Heart left ventricle (tissue), 13 donors: ENCODE measurements at regions not wholly inside any gene's neighbourhood (a gene's known extent, or its start where the extent isn't known, plus 50 kb on each side); places are given as distances from the start of the nearest gene placed in this dataset.

Experiments used
- POLR2A ChIP-seq, 2 donors: fragments of 450-650 bp; IDR thresholded peaks; one replicate each; pipeline ENCODE4 v1.6.1; 2017; ENCODE audit warnings: antibody characterized with exemption in 2 of 2, mild to moderate bottlenecking in 2 of 2, moderate library complexity in 2 of 2
- TF ChIP-seq, protein P1 (sequence below), 12 donors: fragments of 200-600 bp; sonication (generic) in 4 of 12; IDR thresholded peaks; one replicate each; pipeline versions ENCODE4 v1.5.0 to v1.8.0; 2018 to 2022; ENCODE audit warnings: antibody characterized with exemption in 12 of 12, mild to moderate bottlenecking in 5 of 12
- donor health status: ischemic (EF 13 %, LVEDD 7.1; RV severe dilation, severe dysfunction).
- donor health status: DM: no; HTN: yes; CAD: no.
- donor health status: DM: no; HTN: no; CAD: no.
- donor health status: ischemic (EF 25% LVEDD 6.9; RV normal size, moderate dysfunction).
- donor health status: ischemic (EF 25% LVEDD 5.7; RV mildly dilated, moderate dysfunction).
- donor health status: ischemic (EF 35%, LVEDD 5.7; RV mildly dilated, moderate dysfunction).
- donor health status: nonischemic (EF 11% LVEDD 7.7; RV severe dilation, severe dysfunction).
- donor health status: DM: yes; HTN: yes; CAD: no.
- donor health status: PGD.
- donor health status: ischemic (EF 29% LVEDD 5.4; RV normal size, mild dysfunction).
- donor health status: nonischemic (EF 23%, LVEDD 6.1; RV moderate dilation, normal function).

DNA sequence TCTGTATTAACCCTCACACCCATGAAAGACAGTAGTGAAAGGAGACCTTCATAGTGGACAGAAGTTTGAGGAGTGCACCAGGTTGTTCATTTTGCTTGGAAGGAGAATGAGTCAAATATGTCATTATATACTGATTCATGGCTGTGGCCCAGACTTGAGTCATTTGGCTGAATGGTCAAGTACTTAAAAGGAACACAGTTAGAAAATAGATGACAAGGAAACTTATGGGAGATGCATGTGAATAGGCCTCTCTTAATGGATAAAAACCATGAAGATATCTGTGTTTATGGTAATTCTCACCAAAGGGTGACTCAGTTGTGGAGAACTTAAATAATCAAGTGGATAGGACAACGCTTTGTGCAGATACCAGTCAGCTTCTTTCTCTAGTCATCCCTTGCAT, 524.7 kb upstream of the CNTNAP5 start:
- TF ChIP-seq, protein P1, sequence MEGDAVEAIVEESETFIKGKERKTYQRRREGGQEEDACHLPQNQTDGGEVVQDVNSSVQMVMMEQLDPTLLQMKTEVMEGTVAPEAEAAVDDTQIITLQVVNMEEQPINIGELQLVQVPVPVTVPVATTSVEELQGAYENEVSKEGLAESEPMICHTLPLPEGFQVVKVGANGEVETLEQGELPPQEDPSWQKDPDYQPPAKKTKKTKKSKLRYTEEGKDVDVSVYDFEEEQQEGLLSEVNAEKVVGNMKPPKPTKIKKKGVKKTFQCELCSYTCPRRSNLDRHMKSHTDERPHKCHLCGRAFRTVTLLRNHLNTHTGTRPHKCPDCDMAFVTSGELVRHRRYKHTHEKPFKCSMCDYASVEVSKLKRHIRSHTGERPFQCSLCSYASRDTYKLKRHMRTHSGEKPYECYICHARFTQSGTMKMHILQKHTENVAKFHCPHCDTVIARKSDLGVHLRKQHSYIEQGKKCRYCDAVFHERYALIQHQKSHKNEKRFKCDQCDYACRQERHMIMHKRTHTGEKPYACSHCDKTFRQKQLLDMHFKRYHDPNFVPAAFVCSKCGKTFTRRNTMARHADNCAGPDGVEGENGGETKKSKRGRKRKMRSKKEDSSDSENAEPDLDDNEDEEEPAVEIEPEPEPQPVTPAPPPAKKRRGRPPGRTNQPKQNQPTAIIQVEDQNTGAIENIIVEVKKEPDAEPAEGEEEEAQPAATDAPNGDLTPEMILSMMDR (IDR thresholded peaks at IDR 0.05): no peak
- TF ChIP-seq POLR2A (IDR thresholded peaks at IDR 0.05): no peak
